HepG2 (cell line): ENCODE measurements at regions not wholly inside any gene's neighbourhood (a gene's known extent, or its start where the extent isn't known, plus 50 kb on each side); places are given as distances from the start of the nearest gene placed in this dataset.

ENCODE experiments used
- GABPA ChIP-seq, 2 experiments: IDR thresholded peaks; 2 replicates each; pipeline ENCODE4 v1.6.1; 2011 to 2016; ENCODE audit warnings: low read depth in 2 of 2, low read length in 1 of 2, missing biosample characterization in 1 of 2, missing genetic modification characterization in 1 of 2
- POLR2A ChIP-seq, 2 experiments: IDR thresholded peaks; 2 replicates each; pipeline ENCODE4 v1.6.1; 2011; ENCODE audit warnings: low read depth in 2 of 2, low read length in 2 of 2, mild to moderate bottlenecking in 1 of 2, moderate library complexity in 1 of 2; ENCODE audit not compliant: insufficient read depth in 1 of 2
- ZFX ChIP-seq: sonication (generic); formaldehyde crosslinking; IDR thresholded peaks from 2 replicates; pipeline ENCODE4 v1.4.0; 2020; ENCODE audit warnings: mild to moderate bottlenecking, low read depth, missing genetic modification reagents, moderate library complexity
- TF ChIP-seq, protein P1 (sequence below): sonication (generic); formaldehyde crosslinking; IDR thresholded peaks from 2 replicates; pipeline ENCODE4 v1.5.0; 2020; ENCODE audit warnings: mild to moderate bottlenecking, missing genetic modification reagents, moderate library complexity

- no peak for TF ChIP-seq POLR2A (IDR thresholded peaks at IDR 0.05; ENCODE audit: insufficient read depth in 1 of 2, low read depth in 2 of 2, low read length in 2 of 2)
- no peak for TF ChIP-seq GABPA (IDR thresholded peaks at IDR 0.05; ENCODE audit: low read depth, low read length)
- TF ChIP-seq GABPA (CRISPR knock-in tag; IDR thresholded peaks at IDR 0.05; ENCODE audit: low read depth): no peak
- TF ChIP-seq ZFX (CRISPR knock-in tag): no peak
- TF ChIP-seq, protein P1, sequence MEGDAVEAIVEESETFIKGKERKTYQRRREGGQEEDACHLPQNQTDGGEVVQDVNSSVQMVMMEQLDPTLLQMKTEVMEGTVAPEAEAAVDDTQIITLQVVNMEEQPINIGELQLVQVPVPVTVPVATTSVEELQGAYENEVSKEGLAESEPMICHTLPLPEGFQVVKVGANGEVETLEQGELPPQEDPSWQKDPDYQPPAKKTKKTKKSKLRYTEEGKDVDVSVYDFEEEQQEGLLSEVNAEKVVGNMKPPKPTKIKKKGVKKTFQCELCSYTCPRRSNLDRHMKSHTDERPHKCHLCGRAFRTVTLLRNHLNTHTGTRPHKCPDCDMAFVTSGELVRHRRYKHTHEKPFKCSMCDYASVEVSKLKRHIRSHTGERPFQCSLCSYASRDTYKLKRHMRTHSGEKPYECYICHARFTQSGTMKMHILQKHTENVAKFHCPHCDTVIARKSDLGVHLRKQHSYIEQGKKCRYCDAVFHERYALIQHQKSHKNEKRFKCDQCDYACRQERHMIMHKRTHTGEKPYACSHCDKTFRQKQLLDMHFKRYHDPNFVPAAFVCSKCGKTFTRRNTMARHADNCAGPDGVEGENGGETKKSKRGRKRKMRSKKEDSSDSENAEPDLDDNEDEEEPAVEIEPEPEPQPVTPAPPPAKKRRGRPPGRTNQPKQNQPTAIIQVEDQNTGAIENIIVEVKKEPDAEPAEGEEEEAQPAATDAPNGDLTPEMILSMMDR: no peak
Measured at GRCh38 chr7:50866343-50867033, 83.8 kb upstream of the GRB10 start.
